ENCODE measurements at regions not wholly inside any gene's neighbourhood (a gene's known extent, or its start where the extent isn't known, plus 50 kb on each side); places are given as distances from the start of the nearest gene placed in this dataset.

DNA sequence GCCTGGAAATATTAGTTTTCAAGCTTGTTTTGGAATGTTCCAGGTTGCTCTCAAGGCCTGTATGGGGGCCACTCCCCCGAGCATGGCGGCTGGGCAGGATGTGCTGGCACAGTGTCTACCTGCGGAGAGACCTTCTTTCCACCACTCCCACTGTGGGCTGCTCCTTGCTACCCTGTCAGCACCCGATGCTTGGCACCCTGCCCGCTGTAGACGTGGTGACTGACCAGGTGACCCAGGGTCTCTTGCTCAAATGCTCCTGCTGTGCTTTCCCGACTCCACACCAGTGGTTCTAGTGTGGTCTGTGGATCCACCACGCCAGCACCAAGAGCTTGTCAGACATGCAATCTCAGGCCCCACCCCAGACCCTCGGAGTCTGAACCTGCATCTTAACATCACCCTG, 213.3 kb downstream of the SH3BP4 start:
- DNase-seq (ENCODE audit: low read depth in 4 of 4, low spot score in 3 of 4): no peak

DNA sequence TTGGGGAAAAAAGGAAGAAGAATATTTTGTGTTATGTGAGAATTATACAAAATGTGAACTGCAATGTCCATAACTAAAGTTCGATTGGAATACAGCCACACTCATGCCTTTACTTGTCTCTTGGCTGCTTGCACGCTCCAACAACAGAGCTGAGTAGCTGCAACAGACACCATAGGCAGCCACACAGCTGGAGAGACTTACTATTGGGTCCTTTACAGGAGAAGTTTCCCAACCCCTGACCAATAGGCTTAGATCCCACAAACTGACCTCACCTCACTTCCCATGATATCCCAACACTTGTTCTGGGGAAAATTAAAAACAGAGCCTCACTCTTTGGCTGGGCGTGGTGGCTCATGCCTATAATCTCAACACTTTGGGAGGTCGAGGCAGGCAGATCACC, 213.8 kb downstream of the SH3BP4 start:
- no peak for DNase-seq (ENCODE audit: low read depth in 4 of 4, low spot score in 3 of 4)

- no peak for DNase-seq (ENCODE audit: low read depth in 4 of 4, low spot score in 3 of 4)
Observed at GRCh38 chr2:235168174-235168979, 216.6 kb downstream of the SH3BP4 start.

DNA sequence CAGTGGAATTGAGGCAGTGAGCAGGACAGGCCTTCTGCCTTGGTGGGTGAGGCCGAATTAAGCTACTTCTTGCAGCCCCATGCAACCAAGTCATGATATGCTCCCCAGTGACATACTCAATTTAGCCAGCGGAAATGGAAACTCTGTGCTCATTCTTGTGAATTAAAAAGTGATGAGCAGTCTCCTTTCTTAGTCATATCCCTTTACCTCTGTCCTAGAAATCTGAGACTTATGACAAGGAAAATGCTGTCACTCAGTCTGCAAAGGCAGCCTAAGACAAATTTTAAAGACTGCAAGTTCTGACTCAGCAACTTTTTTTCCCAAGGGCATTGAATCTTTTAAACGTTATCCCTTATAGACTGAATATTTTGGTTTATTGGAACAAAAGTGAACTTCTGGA, 218.2 kb downstream of the SH3BP4 start:
- DNase-seq (ENCODE audit: low read depth in 4 of 4, low spot score in 3 of 4): no peak

- peak in 1 of 4 donors; percentile 3 for DNase-seq (ENCODE audit: low read depth in 4 of 4, low spot score in 3 of 4)
Observed at GRCh38 chr2:235170536-235171521, 219.0 kb downstream of the SH3BP4 start.

DNA sequence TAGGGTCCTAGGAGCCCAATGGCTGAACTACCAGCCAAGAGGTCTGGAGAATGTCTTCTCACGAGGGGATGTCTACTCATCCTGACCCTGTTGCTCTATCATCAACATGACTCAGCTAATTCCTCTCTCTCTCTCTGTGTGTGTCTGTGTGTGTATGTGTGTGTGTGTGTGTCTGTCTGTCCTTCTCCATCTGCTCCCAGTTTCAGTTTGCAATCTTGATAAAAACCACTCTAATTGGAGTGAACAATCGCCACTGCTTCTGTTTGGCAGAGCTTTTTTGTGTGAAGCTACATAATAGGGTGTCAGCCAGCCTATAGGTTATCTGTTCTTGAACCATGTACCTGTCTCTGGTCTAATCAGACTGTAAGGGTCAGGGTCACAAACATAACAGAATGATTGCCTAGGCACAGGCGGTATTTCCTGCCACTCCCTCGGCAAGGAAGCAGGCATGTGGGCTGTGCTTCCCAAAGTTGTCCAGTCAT, 219.8 kb downstream of the SH3BP4 start:
- no peak for DNase-seq (ENCODE audit: low read depth in 4 of 4, low spot score in 3 of 4)

DNA sequence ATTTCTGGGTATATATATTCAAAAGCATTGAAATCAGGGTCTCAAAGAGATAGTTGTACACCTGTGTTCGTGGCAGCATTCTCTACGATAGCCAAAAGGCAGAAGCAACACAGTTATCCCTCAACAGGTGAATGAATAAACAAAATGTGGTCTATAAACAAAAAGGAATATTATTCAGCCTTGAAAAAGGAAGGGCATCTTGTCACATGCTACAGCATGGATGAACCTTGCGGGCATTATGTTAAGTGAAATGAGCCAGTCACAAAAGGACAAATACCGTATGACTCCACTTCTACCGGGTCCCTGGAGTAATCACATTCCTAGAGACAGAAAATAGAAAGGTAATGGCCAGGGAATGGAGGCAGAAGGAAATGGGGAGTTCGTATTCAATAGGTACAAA, 228.8 kb downstream of the SH3BP4 start:
- no peak for DNase-seq (ENCODE audit: low read depth in 4 of 4, low spot score in 3 of 4)

- no peak for DNase-seq (ENCODE audit: low read depth in 4 of 4, low spot score in 3 of 4)
Observed at GRCh38 chr2:235183786-235184185, 232.0 kb downstream of the SH3BP4 start.

DNA sequence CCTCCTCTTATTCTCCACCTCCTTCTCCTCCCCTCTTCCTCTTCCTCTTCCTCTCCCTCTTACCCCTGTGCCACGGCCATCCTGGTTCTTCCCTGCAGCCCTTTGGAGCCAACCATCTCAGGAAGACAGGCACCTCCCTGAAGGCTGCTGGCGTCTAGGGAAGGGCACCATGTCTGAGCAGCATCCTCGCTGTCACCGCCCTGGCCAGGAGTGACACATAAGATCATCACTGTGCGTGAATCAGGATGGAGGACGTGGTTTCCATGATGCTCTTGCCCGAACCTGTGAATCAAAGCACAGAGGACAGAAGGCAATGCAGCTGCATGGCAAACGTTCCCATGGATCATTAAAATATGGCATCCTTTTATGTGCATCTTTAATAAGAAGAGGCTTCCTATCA, 236.0 kb downstream of the SH3BP4 start:
- no peak for DNase-seq (ENCODE audit: low read depth in 4 of 4, low spot score in 3 of 4)

GRCh38 chr2:235191486-235191885, 239.7 kb downstream of the SH3BP4 start:
- DNase-seq (ENCODE audit: low read depth in 4 of 4, low spot score in 3 of 4): no peak

- no peak for DNase-seq (ENCODE audit: low read depth in 4 of 4, low spot score in 3 of 4)
Observed at GRCh38 chr2:235191978-235192377, 240.2 kb downstream of the SH3BP4 start.

- DNase-seq (ENCODE audit: low read depth in 4 of 4, low spot score in 3 of 4): no peak
Observed at GRCh38 chr2:235194351-235194750, 242.5 kb downstream of the SH3BP4 start.

DNA sequence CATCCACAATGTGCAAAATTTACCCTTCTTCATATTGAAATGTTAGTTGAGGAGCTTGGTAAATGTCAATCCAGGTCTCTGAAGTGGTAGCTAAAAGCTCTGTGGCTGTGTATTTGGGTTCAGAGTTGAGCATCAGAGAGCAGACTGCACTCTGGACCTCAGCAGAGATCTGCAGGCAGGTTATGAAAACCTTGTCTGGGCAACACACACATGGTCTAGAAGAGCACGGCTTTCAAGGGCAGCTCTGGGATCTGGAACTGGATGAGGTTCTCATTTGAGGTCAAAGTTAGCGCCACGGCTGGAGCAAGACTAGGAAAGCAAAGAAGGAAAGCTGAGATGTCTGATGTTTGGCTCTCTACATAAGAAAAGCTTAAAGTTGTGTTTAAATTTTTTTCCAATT, 243.0 kb downstream of the SH3BP4 start:
- no peak for DNase-seq (ENCODE audit: low read depth in 4 of 4, low spot score in 3 of 4)

- no peak for DNase-seq (ENCODE audit: low read depth in 4 of 4, low spot score in 3 of 4)
Observed at GRCh38 chr2:235195921-235196320, 244.1 kb downstream of the SH3BP4 start.

DNA sequence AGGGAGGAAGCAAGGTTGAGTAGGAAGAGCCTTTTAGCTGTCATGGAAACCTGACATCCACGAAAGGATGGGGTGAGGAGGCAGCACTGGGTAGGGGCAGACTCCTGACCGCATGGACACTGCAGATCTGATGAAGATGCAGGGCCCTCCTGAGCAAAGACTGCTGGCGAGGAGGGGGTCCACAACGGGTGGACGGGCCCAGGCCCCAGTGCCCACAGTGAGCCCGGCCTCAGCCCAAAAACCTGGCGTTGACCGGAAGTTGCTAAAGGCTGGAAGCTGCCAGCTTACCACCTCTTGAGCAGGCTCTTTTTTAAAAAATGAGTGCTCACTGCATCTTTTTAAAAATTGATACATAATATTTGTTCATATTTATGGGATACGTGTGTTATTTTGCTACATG, 247.3 kb downstream of the SH3BP4 start:
- no peak for DNase-seq (ENCODE audit: low read depth in 4 of 4, low spot score in 3 of 4)

DNA sequence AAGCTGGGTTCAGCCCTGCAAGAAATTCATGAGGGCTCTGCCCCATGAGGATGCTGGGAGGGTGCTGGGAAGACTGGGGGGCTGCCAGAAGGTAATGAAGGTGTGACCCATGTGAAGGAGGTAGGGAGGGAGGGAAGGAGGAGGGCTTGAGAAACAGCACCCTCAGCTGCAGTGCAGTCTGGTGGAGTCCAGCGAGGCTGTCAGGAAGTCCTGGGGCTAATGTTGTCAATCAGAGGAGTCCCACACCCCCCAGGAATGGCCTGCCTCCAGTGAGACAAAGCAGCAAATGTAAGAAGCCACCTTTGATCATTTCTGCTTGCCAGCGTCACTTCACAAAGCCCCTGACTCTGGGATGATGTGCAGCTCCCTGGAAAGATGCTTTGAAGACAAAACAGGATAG, 248.4 kb downstream of the SH3BP4 start:
- no peak for DNase-seq (ENCODE audit: low read depth in 4 of 4, low spot score in 3 of 4)

- no peak for DNase-seq (ENCODE audit: low read depth in 4 of 4, low spot score in 3 of 4)
Observed at GRCh38 chr2:235201756-235202155, 249.9 kb downstream of the SH3BP4 start.

- no peak for DNase-seq (ENCODE audit: low read depth in 4 of 4, low spot score in 3 of 4)
Observed at GRCh38 chr2:235204948-235205347, 253.1 kb downstream of the SH3BP4 start.

DNA sequence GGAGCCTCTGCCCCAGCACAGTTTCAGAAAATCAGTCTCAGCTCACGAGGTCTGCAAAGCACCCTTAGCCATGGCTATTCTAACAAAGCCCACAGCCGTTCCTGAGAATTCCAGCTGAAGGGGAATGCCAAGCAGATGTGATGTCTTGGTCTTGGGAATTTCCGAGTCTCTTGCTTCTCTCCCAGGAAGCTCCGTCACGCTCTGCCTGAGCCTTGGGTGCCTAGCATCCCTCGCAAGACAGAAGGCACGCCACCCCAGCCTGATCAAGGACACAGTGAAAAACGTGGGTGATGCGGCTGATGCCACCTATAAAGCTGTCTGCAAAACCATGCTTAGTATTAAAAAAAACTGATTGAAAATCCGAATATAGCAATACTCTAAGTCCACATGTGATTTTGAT, 254.6 kb downstream of the SH3BP4 start:
- no peak for DNase-seq (ENCODE audit: low read depth in 4 of 4, low spot score in 3 of 4)

GRCh38 chr2:235206980-235207579, 255.3 kb downstream of the SH3BP4 start:
- no peak for DNase-seq (ENCODE audit: low read depth in 4 of 4, low spot score in 3 of 4)

DNA sequence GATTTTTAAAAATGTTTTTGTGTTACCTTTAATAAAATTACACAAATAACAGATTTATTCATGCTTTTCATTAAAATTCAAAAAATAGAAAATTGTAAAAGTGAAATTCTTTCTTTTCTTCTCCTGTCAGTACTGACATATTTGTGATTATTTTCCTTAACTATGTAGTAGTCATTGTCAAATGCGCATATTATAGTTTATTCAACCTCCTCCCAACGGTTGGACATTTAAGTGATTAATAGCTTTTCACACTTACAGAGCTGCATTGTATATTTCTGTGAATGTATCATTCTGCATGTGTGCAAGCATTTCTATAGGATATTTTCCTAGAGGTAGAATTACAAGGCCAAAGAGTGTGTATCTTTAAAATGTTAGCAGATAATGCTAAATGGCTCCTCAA, 259.2 kb downstream of the SH3BP4 start:
- no peak for DNase-seq (ENCODE audit: low read depth in 4 of 4, low spot score in 3 of 4)
